ENCODE measurements at regions not wholly inside any gene's neighbourhood (a gene's known extent, or its start where the extent isn't known, plus 50 kb on each side); places are given as distances from the start of the nearest gene placed in this dataset.
A peak's percentile ranks its signal among the peaks of the same experiment; 100 is the strongest.

- no peak overlapping the region for H3K18ac ChIP-seq (ENCODE audit: low read length)
- no peak overlapping the region for H3K56ac ChIP-seq (ENCODE audit: low read length)
- H2BK5ac ChIP-seq (ENCODE audit: low read length): no peak overlapping the region
- no peak overlapping the region for H3K27ac ChIP-seq (ENCODE audit: low read depth, low read length)
- no peaks in the 10 kb centered on the region for H3K27me3 ChIP-seq (ENCODE audit: insufficient read depth, low read length, poor library complexity)
- no peak overlapping the region for H3K9ac ChIP-seq (ENCODE audit: low read length)
- H3K23ac ChIP-seq (ENCODE audit: low read length): no peak overlapping the region
- H3K79me1 ChIP-seq (ENCODE audit: low read length): no peaks in the 10 kb centered on the region
- no peak overlapping the region for H2AK5ac ChIP-seq (ENCODE audit: low read length)
- no peak for DNase-seq
- H4K8ac ChIP-seq (ENCODE audit: low read depth, low read length): no peak overlapping the region
- no peaks in the 10 kb centered on the region for H3K79me2 ChIP-seq (ENCODE audit: control insufficient read depth, insufficient read depth, low read length)
- no peak overlapping the region for H2BK120ac ChIP-seq (ENCODE audit: low read depth, low read length)
- peaks cover 15% of the 10 kb centered on the region for H3K4me1 ChIP-seq (ENCODE audit: control insufficient read depth, low read depth, low read length)
- no peak overlapping the region for H2BK15ac ChIP-seq (replicated peaks; ENCODE audit: low read depth)
- H3K4me3 ChIP-seq (ENCODE audit: low read length): no peak overlapping the region
- no peak overlapping the region for H3K4me2 ChIP-seq (ENCODE audit: low read length)
- H3K36me3 ChIP-seq (ENCODE audit: control insufficient read depth, insufficient read depth, low read length): no peaks in the 10 kb centered on the region
- H4K5ac ChIP-seq (ENCODE audit: low read length): no peak overlapping the region
- no peak overlapping the region for H3K4ac ChIP-seq (ENCODE audit: low read depth, low read length)
These were observed 73.5 kb downstream of the MFAP3 start for GRCh38 chr5:154112255-154112654.

- Histone ChIP-seq H2BK15ac (replicated peaks; ENCODE audit: low read depth) (no peak overlapping the region), H3K27me3 (ENCODE audit: insufficient read depth, low read length, poor library complexity) (no peaks in the 10 kb centered on the region), H3K4me2 (ENCODE audit: low read length) (no peak overlapping the region), H4K8ac (ENCODE audit: low read depth, low read length) (no peak overlapping the region), H3K4me1 (ENCODE audit: control insufficient read depth, low read depth, low read length) (peaks cover 7% of the 10 kb centered on the region), H3K23ac (ENCODE audit: low read length) (no peak overlapping the region), H3K79me1 (ENCODE audit: low read length) (no peaks in the 10 kb centered on the region), H3K56ac (ENCODE audit: low read length) (no peak overlapping the region), H2AK5ac (ENCODE audit: low read length) (no peak overlapping the region), H3K27ac (ENCODE audit: low read depth, low read length) (no peak overlapping the region), H3K79me2 (ENCODE audit: control insufficient read depth, insufficient read depth, low read length) (no peaks in the 10 kb centered on the region), H3K4ac (ENCODE audit: low read depth, low read length) (no peak overlapping the region), H3K4me3 (ENCODE audit: low read length) (no peak overlapping the region), H3K18ac (ENCODE audit: low read length) (no peak overlapping the region), H2BK120ac (ENCODE audit: low read depth, low read length) (no peak overlapping the region), H3K9ac (ENCODE audit: low read length) (no peak overlapping the region), H2BK5ac (ENCODE audit: low read length) (no peak overlapping the region), H4K5ac (ENCODE audit: low read length) (no peak overlapping the region), H3K36me3 (ENCODE audit: control insufficient read depth, insufficient read depth, low read length) (no peaks in the 10 kb centered on the region)
- no peak for DNase-seq
- no CpG with 5 or more reads among the region's 4 CpGs for WGBS (ENCODE audit: extremely low coverage, insufficient coverage, low lambda C conversion rate)
These were observed 75.2 kb upstream of the GALNT10 start for GRCh38 chr5:154115291-154115690.

GRCh38 chr5:154117050-154117449 lies 73.5 kb upstream of the GALNT10 start:
- Histone ChIP-seq H2BK120ac (ENCODE audit: low read depth, low read length) (no peak overlapping the region), H2BK5ac (ENCODE audit: low read length) (no peak overlapping the region), H3K36me3 (ENCODE audit: control insufficient read depth, insufficient read depth, low read length) (no peaks in the 10 kb centered on the region), H4K8ac (ENCODE audit: low read depth, low read length) (no peak overlapping the region), H3K79me1 (ENCODE audit: low read length) (no peaks in the 10 kb centered on the region), H3K4ac (ENCODE audit: low read depth, low read length) (no peak overlapping the region), H4K5ac (ENCODE audit: low read length) (no peak overlapping the region), H3K18ac (ENCODE audit: low read length) (no peak overlapping the region), H2BK15ac (replicated peaks; ENCODE audit: low read depth) (no peak overlapping the region), H3K23ac (ENCODE audit: low read length) (no peak overlapping the region), H3K27ac (ENCODE audit: low read depth, low read length) (no peak overlapping the region), H3K27me3 (ENCODE audit: insufficient read depth, low read length, poor library complexity) (no peaks in the 10 kb centered on the region), H2AK5ac (ENCODE audit: low read length) (no peak overlapping the region), H3K9ac (ENCODE audit: low read length) (no peak overlapping the region), H3K4me3 (ENCODE audit: low read length) (no peak overlapping the region), H3K4me2 (ENCODE audit: low read length) (no peak overlapping the region), H3K79me2 (ENCODE audit: control insufficient read depth, insufficient read depth, low read length) (no peaks in the 10 kb centered on the region), H3K56ac (ENCODE audit: low read length) (no peak overlapping the region), H3K4me1 (ENCODE audit: control insufficient read depth, low read depth, low read length) (no peaks in the 10 kb centered on the region)
- no CpG with 5 or more reads among the region's 6 CpGs for WGBS (ENCODE audit: extremely low coverage, insufficient coverage, low lambda C conversion rate)
- DNase-seq: peak; percentile 45

- Histone ChIP-seq H3K79me1 (ENCODE audit: low read length) (no peaks in the 10 kb centered on the region), H4K8ac (ENCODE audit: low read depth, low read length) (no peak overlapping the region), H3K4me2 (ENCODE audit: low read length) (no peak overlapping the region), H3K27ac (ENCODE audit: low read depth, low read length) (no peak overlapping the region), H3K56ac (ENCODE audit: low read length) (no peak overlapping the region), H3K79me2 (ENCODE audit: control insufficient read depth, insufficient read depth, low read length) (no peaks in the 10 kb centered on the region), H3K18ac (ENCODE audit: low read length) (no peak overlapping the region), H3K27me3 (ENCODE audit: insufficient read depth, low read length, poor library complexity) (no peaks in the 10 kb centered on the region), H3K36me3 (ENCODE audit: control insufficient read depth, insufficient read depth, low read length) (no peaks in the 10 kb centered on the region), H2BK5ac (ENCODE audit: low read length) (no peak overlapping the region), H2BK120ac (ENCODE audit: low read depth, low read length) (no peak overlapping the region), H3K23ac (ENCODE audit: low read length) (no peak overlapping the region), H2AK5ac (ENCODE audit: low read length) (no peak overlapping the region), H2BK15ac (replicated peaks; ENCODE audit: low read depth) (no peak overlapping the region), H4K5ac (ENCODE audit: low read length) (no peak overlapping the region), H3K4me1 (ENCODE audit: control insufficient read depth, low read depth, low read length) (no peaks in the 10 kb centered on the region), H3K4ac (ENCODE audit: low read depth, low read length) (no peak overlapping the region), H3K4me3 (ENCODE audit: low read length) (no peak overlapping the region), H3K9ac (ENCODE audit: low read length) (no peak overlapping the region)
- WGBS (ENCODE audit: extremely low coverage, insufficient coverage, low lambda C conversion rate): no CpG with 5 or more reads among the region's 3 CpGs
- no peak for DNase-seq
These were observed 72.6 kb upstream of the GALNT10 start for GRCh38 chr5:154117930-154118329.

- Histone ChIP-seq H3K56ac (ENCODE audit: low read length) (no peak overlapping the region), H3K27ac (ENCODE audit: low read depth, low read length) (no peak overlapping the region), H3K79me1 (ENCODE audit: low read length) (no peaks in the 10 kb centered on the region), H3K18ac (ENCODE audit: low read length) (no peak overlapping the region), H3K27me3 (ENCODE audit: insufficient read depth, low read length, poor library complexity) (no peaks in the 10 kb centered on the region), H2AK5ac (ENCODE audit: low read length) (no peak overlapping the region), H4K5ac (ENCODE audit: low read length) (no peak overlapping the region), H3K36me3 (ENCODE audit: control insufficient read depth, insufficient read depth, low read length) (no peaks in the 10 kb centered on the region), H4K8ac (ENCODE audit: low read depth, low read length) (no peak overlapping the region), H3K23ac (ENCODE audit: low read length) (no peak overlapping the region), H3K4me1 (ENCODE audit: control insufficient read depth, low read depth, low read length) (no peaks in the 10 kb centered on the region), H2BK120ac (ENCODE audit: low read depth, low read length) (no peak overlapping the region), H3K4me3 (ENCODE audit: low read length) (no peak overlapping the region), H3K4ac (ENCODE audit: low read depth, low read length) (no peak overlapping the region), H3K4me2 (ENCODE audit: low read length) (no peak overlapping the region), H2BK5ac (ENCODE audit: low read length) (no peak overlapping the region), H3K79me2 (ENCODE audit: control insufficient read depth, insufficient read depth, low read length) (no peaks in the 10 kb centered on the region), H3K9ac (ENCODE audit: low read length) (no peak overlapping the region), H2BK15ac (replicated peaks; ENCODE audit: low read depth) (no peak overlapping the region)
- WGBS (ENCODE audit: extremely low coverage, insufficient coverage, low lambda C conversion rate): no CpG with 5 or more reads among the region's 2 CpGs
- no peak for DNase-seq
These were observed 72.1 kb upstream of the GALNT10 start for GRCh38 chr5:154118385-154118784.

GRCh38 chr5:154118893-154119336 lies 71.6 kb upstream of the GALNT10 start:
- Histone ChIP-seq H3K4me1 (ENCODE audit: control insufficient read depth, low read depth, low read length) (no peaks in the 10 kb centered on the region), H3K18ac (ENCODE audit: low read length) (no peak overlapping the region), H3K4ac (ENCODE audit: low read depth, low read length) (no peak overlapping the region), H4K8ac (ENCODE audit: low read depth, low read length) (no peak overlapping the region), H2AK5ac (ENCODE audit: low read length) (no peak overlapping the region), H2BK15ac (replicated peaks; ENCODE audit: low read depth) (no peak overlapping the region), H3K4me2 (ENCODE audit: low read length) (no peak overlapping the region), H4K5ac (ENCODE audit: low read length) (no peak overlapping the region), H3K79me2 (ENCODE audit: control insufficient read depth, insufficient read depth, low read length) (no peaks in the 10 kb centered on the region), H3K9ac (ENCODE audit: low read length) (no peak overlapping the region), H3K27me3 (ENCODE audit: insufficient read depth, low read length, poor library complexity) (no peaks in the 10 kb centered on the region), H3K79me1 (ENCODE audit: low read length) (no peaks in the 10 kb centered on the region), H3K27ac (ENCODE audit: low read depth, low read length) (no peak overlapping the region), H2BK120ac (ENCODE audit: low read depth, low read length) (no peak overlapping the region), H3K56ac (ENCODE audit: low read length) (no peak overlapping the region), H3K23ac (ENCODE audit: low read length) (no peak overlapping the region), H3K4me3 (ENCODE audit: low read length) (no peak overlapping the region), H3K36me3 (ENCODE audit: control insufficient read depth, insufficient read depth, low read length) (no peaks in the 10 kb centered on the region), H2BK5ac (ENCODE audit: low read length) (no peak overlapping the region)
- no CpG with 5 or more reads among the region's 4 CpGs for WGBS (ENCODE audit: extremely low coverage, insufficient coverage, low lambda C conversion rate)
- DNase-seq: no peak
